WI38 (cell line): ENCODE measurements at regions not wholly inside any gene's neighbourhood (a gene's known extent, or its start where the extent isn't known, plus 50 kb on each side); places are given as distances from the start of the nearest gene placed in this dataset.

ENCODE experiments used
- H3K4me3 ChIP-seq: 2 replicates; pipeline ENCODE4 v1.5.1; 2011; ENCODE audit warnings: low read depth, mild to moderate bottlenecking, control low read depth, low read length
- CTCF ChIP-seq: IDR thresholded peaks from 2 replicates; pipeline ENCODE4 v1.5.1; 2012; ENCODE audit warnings: low read depth, mild to moderate bottlenecking, control low read depth, low read length

- TF ChIP-seq CTCF, result no peak
These were observed 1283.9 kb upstream of the CELF2 start for GRCh38 chr10:9733766-9734165.

GRCh38 chr10:9734218-9734617 is 1283.5 kb upstream of the CELF2 start:
- TF ChIP-seq CTCF, result no peak
- no peak overlapping the region for H3K4me3 ChIP-seq

More at GRCh38 chr10:9733766-9734165, 1283.9 kb upstream of the CELF2 start:
- no peak overlapping the region for H3K4me3 ChIP-seq

- TF ChIP-seq CTCF, result no peak
- H3K4me3 ChIP-seq, result no peak overlapping the region
These were observed 1281.9 kb upstream of the CELF2 start for GRCh38 chr10:9735731-9736130.

- TF ChIP-seq CTCF, result no peak
- no peak overlapping the region for H3K4me3 ChIP-seq
These were observed 1274.0 kb upstream of the CELF2 start for GRCh38 chr10:9743639-9744038.

GRCh38 chr10:9745158-9745557 is 1272.5 kb upstream of the CELF2 start:
- no peak overlapping the region for H3K4me3 ChIP-seq
- no peak for TF ChIP-seq CTCF

GRCh38 chr10:9757176-9757575 is 1260.5 kb upstream of the CELF2 start:
- TF ChIP-seq CTCF, result no peak

GRCh38 chr10:9759596-9759995 is 1258.1 kb upstream of the CELF2 start:
- TF ChIP-seq CTCF, result no peak
- H3K4me3 ChIP-seq, result no peak overlapping the region

More at GRCh38 chr10:9757176-9757575, 1260.5 kb upstream of the CELF2 start:
- H3K4me3 ChIP-seq, result no peak overlapping the region
